ENCODE measurements at regions not wholly inside any gene's neighbourhood (a gene's known extent, or its start where the extent isn't known, plus 50 kb on each side); places are given as distances from the start of the nearest gene placed in this dataset.

DNA sequence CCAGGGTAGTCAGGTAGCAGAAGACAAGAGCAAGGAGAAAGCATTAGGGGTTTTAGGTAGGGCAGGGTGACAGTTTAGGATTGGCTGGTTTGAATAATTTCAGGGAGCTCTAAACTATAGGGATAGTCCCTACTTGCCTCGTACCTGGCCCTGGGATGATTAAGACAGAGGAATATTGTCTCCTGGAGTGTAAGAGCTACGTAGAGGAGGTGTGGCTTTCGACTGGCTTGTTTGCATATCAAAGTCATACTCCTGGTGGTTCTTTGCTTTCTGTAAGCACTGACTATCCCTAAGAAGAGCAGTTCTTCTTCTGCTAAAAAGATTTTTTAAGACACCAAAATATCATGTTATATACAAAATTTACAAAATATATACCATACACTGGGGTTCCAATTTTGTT lies 1867.4 kb downstream of the SUCLG1 start:
- TF ChIP-seq POLR2A (IDR thresholded peaks at IDR 0.05; ENCODE audit: low read length) (no peak), HDAC2 (IDR thresholded peaks at IDR 0.05) (no peak), KDM1A (IDR thresholded peaks at IDR 0.05; ENCODE audit: low read depth) (no peak), NFE2L2 (conservative IDR thresholded peaks at IDR 0.05; ENCODE audit: low read length) (no peak), RAD21 (conservative IDR thresholded peaks at IDR 0.05 in 1 of 2, IDR thresholded peaks at IDR 0.05 in 1 of 2) (no peak), HOXB5 (CRISPR knock-in tag; IDR thresholded peaks at IDR 0.05) (no peak), MYC (IDR thresholded peaks at IDR 0.05; ENCODE audit: borderline replicate concordance, low read length) (no peak), EP300 (IDR thresholded peaks at IDR 0.05) (no peak)
- TF ChIP-seq, protein P1, sequence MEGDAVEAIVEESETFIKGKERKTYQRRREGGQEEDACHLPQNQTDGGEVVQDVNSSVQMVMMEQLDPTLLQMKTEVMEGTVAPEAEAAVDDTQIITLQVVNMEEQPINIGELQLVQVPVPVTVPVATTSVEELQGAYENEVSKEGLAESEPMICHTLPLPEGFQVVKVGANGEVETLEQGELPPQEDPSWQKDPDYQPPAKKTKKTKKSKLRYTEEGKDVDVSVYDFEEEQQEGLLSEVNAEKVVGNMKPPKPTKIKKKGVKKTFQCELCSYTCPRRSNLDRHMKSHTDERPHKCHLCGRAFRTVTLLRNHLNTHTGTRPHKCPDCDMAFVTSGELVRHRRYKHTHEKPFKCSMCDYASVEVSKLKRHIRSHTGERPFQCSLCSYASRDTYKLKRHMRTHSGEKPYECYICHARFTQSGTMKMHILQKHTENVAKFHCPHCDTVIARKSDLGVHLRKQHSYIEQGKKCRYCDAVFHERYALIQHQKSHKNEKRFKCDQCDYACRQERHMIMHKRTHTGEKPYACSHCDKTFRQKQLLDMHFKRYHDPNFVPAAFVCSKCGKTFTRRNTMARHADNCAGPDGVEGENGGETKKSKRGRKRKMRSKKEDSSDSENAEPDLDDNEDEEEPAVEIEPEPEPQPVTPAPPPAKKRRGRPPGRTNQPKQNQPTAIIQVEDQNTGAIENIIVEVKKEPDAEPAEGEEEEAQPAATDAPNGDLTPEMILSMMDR (IDR thresholded peaks at IDR 0.05), result no peak
- TF ChIP-seq, protein P2, sequence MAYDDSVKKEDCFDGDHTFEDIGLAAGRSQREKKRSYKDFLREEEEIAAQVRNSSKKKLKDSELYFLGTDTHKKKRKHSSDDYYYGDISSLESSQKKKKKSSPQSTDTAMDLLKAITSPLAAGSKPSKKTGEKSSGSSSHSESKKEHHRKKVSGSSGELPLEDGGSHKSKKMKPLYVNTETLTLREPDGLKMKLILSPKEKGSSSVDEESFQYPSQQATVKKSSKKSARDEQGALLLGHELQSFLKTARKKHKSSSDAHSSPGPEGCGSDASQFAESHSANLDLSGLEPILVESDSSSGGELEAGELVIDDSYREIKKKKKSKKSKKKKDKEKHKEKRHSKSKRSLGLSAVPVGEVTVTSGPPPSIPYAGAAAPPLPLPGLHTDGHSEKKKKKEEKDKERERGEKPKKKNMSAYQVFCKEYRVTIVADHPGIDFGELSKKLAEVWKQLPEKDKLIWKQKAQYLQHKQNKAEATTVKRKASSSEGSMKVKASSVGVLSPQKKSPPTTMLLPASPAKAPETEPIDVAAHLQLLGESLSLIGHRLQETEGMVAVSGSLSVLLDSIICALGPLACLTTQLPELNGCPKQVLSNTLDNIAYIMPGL (CRISPR knock-in tag; IDR thresholded peaks at IDR 0.05; ENCODE audit: borderline replicate concordance), result no peak
- TF ChIP-seq, protein P3, sequence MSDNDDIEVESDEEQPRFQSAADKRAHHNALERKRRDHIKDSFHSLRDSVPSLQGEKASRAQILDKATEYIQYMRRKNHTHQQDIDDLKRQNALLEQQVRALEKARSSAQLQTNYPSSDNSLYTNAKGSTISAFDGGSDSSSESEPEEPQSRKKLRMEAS (IDR thresholded peaks at IDR 0.05), result no peak
